ENCODE measurements at regions not wholly inside any gene's neighbourhood (a gene's known extent, or its start where the extent isn't known, plus 50 kb on each side); places are given as distances from the start of the nearest gene placed in this dataset.
"Not testable (repeated sequence)": the region's sequence is repeated elsewhere in the genome, so short reads cannot be mapped to it uniquely, and the experiment has no call there.

DNA sequence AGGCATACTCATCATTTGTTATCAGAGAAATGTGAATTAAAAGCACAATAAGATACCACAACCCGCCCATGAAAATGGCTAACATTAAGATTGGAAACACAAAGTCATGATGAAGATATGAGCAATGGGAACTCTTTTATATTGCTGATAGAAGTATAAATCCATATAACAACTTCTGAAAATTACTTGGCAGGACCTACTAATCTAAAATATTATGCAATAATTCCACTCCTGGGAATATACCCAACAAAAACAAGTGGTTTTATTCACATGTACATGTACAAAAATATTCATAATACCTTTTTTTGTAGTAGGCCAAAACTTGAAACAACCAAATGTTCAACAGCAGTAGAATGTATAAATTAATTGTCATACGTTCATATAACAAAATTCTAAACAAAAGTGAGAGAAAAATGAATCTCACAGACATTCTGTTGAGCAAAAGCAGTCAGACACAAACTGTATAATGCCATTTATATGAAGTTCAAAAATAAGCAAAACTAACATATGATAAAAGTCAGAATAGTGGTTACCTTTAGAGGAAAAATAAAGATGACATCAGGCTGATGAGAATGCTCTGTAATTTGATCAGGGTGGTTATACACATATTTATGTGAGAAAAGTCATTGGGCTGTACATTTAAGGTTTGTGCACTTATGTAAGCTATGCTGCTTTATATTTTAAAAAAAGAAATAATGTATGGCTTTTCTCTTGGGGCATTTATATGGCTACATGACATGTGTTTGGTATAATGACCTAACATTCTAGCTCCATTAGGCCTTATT is 309.2 kb upstream of the KITLG start:
- DNase-seq (ENCODE audit: low read depth) = no peak

DNA sequence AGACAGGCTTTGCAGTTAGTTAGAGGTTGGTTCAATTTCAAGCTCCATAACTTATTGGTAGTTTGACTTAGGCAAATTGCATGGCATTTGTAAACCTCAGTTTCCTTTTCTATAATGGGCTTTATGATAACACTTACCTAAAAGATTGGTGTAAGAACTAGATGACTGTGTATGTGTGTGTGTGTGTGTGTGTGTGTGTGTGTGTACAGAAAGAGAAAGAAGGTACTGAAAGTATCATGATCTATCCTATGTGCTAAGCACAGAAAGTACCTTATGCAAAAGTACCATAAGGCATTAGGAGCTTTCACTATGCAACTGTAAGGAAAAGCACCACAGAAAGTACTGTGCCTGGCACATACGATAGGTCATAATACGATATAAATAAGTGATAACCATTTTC is 304.3 kb upstream of the KITLG start:
- no peak for DNase-seq (ENCODE audit: low read depth)

DNA sequence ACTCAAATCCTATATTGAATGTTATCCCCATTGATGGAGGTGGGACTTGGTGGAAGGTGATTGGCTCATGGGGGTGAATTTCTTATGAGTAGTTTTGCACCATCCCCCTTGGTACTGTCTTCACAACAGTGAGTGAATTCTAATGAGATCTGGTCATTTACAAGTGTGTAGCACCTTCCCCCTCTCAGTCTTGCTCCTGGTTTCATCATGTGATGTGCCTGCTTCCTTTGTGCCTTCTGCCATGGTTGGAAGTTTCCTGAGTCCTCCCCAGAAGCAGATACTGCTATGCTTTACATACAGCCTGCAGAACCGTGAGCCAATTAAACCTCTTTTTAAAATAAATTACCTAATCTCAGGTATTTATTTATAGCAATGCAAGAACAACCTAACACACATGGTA is 302.4 kb upstream of the KITLG start:
- DNase-seq (ENCODE audit: low read depth) = no peak

DNA sequence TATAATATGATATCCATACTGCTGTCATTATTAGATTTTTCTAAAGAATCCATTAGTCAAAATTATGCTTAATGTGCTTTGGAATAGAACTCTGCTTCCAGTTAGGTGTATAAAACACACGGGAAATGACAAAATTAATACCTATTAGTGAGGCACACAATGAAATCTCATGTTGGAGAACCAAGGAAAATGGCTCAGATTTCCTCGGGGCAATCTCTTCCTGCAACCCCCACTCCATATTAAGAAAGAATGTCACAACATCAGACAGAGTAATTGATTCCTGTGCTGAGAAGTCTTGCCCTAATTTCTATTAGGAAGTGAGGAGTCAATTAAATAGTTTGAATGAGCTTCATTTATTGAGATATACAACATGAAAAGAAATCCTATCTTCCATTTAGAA is 299.8 kb upstream of the KITLG start:
- DNase-seq (ENCODE audit: low read depth) = no peak

DNA sequence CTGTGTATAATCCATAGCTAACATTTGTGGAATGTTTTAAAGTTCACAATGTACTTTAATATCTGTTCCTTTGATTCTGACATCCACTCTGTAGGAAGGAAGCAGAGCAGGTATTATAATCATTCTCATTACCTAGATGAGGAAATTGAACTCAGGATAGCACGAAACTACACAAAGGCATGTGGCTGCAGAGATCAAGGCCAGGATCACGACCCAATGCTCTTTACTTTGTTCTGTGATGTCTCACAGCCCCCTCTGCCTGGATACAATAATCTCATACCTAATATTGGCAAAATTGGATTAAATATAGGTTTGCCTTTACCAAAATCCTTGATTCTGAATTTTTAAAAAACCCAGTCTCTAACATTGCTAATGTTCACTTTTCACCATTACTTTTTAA is 298.0 kb upstream of the KITLG start:
- no peak for DNase-seq (ENCODE audit: low read depth)

DNA sequence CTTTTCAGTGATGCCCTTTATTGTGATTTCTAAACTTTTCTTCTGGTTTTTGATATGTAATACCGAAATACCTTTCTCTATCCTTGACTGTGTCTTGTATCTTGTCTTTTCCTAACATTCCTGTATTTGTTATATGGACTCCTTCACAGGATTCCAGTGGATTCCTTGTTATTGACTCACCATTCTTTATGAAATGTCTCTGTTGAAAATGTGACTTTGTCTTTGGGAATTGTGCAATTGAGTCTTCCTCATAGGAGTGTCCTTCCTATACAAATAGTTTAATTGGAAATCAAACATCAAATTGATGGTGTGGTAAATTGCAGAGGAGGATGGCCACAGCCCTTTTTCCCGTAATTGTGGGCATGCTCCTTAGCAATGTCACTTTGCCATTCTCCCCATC is 296.6 kb upstream of the KITLG start:
- no peak for DNase-seq (ENCODE audit: low read depth)

DNA sequence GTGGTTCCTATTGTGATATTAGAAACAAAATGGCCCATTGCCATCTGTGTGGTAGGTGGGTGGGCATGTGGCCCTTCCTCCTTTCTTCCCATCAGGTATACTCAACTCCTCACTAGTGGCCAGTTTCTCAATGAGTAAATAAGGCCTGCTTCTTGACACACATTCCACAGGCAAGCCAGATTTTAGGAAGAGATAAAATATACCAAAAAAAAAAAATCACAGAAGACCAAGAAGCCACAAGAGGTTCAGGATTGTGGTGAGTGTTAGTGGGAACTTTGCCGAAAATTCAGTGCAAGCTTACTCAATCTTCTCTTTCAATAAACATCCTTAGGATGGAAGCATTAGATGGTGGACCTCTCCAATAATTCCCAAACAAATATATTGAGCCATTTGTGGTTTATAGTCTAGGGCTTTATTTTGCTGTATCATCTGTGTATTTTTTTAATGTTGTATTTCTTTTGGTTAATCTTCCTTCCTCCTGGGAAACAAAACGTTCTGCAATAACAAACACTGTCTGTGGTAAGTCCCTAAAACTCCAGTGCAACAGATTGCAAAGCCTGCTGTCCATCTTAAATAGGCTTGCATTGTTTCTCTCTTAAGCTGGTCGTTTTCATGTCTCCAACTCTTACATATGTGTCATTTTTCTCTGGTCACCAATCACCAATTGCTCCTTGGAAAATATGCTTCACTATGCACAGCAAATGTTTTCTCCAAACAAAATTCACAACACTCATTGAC is 289.9 kb upstream of the KITLG start:
- DNase-seq (ENCODE audit: low read depth) = no peak

DNA sequence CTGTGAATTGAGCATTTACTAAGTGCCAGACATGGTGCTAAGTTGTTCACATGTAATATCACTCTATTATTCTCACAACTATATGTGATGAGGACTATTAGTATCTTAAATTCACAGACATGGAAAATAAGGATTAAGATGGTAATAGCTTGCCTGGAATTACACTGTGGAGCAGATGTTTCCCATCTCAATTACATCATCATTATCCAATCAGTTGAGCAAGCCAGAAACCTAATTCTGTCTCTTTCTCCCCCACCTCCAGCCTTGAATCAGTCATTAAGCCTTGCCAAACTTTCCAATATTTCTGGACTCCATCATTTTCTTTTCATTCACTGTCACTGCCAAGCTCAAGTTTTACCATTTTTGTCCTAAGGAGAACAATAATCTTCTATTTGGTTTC is 287.8 kb upstream of the KITLG start:
- DNase-seq (ENCODE audit: low read depth) = no peak

DNA sequence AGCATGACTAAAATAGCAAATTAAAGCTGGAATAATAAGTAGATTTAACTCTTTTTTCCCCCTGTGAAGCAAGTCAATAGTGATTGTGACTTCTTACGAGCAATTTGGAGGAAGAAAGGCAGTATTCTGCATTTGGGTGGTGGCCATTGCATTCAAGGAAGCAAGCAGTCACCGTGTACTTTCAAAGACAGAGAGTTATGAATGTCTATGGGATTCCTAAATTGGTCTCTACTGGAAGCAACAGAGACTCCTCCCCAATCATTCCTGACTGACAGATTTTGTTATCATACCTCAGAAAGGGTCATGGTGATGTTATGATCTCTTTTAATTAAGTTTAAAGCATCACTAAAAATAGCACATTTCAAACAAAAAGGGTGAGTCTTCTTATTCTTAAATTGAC is 287.2 kb upstream of the KITLG start:
- DNase-seq (ENCODE audit: low read depth) = no peak

DNA sequence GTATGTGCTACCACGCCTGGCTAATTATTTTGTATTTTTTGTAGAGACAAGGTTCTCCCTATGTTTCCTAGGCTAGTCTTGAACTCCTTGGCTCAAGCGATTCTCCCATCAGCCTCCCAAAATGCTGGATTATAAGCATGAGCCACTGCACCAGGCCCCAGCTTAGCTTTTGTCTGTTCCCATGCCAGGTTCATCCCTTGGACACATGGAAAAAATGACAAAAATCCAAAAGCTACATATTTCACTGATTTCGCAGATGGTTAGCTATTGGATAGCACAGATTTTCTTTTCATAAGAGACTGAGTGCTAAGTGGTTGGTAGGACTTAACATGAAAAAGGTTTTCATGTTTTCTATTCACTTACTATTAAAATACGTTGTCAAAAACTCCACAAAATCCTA is 286.6 kb upstream of the KITLG start:
- DNase-seq (ENCODE audit: low read depth) = no peak

DNA sequence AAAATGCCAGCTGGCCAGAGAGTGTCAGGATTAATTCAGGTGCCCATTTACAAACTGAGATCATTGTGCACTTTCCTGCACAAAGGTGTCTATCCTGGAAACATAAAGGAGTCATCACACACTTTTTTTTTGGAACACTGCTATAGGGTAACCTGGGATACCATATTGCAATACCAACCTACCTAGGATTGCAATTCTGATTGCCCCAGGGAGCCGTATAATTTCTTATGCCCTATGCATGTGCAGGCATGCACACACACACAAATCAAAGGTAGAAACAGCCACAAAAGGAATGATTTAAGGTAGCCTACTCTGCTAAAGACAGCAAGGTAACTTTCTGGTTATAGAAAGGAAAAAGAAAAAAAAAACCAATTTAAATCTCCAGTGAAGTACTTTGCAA is 285.3 kb upstream of the KITLG start:
- DNase-seq (ENCODE audit: low read depth) = no peak

DNA sequence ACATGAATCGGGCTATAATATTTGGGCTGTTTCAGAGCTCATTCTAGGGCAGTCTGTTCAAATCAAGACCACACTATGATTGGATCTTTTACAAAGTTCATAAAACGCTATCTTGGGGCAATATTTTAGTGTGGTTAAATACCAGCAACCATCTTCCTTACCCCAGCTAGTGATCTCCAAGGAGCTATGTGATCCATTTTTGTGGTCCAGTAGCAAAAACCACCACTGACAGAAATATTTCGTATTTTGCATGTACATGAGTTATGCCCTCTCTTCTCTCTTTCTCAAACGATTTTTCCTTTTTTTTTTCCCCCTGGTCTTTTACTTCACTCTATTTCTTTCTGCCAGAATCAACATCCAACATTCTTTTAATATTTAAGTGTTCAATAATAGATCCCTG is 280.6 kb upstream of the KITLG start:
- DNase-seq (ENCODE audit: low read depth) = no peak

DNA sequence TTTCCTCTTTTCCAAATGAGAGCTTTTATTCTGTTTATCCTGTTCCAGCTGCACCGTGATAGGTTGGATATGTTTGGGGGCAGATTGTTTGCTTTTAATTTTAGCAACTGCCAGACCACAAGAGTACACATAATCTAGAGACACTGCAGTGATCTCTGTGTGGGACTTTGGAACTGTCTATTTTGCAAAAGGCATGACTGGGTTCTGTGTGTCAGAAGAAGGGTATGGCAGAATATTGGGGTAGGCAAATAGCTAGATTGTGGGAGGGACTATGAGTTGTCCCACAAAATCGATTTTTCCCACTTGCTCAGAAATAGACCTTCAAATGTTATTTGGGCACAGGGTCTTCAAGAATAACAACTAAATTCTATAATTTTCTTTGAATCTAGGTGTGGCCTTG is 275.9 kb upstream of the KITLG start:
- DNase-seq (ENCODE audit: low read depth) = no peak

DNA sequence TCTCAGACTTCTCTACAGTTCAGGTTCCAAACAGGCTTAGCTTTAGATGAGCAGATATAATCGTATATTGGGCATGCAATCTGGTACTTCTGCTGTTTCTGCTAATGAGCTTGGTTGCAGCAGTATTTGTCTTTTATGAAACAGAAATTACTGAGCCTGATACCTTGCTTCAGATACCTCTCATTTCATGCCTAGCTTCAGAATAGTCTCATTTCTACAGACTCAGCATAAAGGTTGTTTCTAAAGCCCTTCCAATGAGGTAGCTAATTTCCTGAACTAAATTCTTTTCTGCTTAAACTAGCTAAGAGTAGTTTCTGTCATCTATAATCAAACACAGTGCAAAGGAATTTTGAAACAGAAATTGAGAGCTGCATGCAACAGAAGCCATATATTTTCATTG is 275.0 kb upstream of the KITLG start:
- no peak for DNase-seq (ENCODE audit: low read depth)

DNA sequence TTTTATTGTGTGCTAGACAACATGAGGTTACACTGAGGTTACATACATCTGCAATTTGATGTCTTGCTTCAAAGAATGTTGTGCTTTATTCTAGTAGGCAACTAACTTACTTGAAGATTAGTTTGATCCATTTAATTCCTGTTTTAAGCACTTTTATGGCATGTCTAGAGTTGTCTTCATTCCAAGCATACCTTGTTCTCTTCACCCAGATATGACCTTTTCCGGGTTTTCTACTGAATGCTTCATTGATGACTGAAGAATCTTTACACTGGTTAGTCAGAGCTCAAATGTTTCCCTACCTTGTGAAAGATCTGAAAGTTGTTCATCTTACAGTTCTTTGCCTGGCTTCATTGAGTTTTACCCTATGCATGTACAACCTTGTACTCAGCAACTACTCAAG is 274.0 kb upstream of the KITLG start:
- peak; percentile 72 for DNase-seq (ENCODE audit: low read depth)

DNA sequence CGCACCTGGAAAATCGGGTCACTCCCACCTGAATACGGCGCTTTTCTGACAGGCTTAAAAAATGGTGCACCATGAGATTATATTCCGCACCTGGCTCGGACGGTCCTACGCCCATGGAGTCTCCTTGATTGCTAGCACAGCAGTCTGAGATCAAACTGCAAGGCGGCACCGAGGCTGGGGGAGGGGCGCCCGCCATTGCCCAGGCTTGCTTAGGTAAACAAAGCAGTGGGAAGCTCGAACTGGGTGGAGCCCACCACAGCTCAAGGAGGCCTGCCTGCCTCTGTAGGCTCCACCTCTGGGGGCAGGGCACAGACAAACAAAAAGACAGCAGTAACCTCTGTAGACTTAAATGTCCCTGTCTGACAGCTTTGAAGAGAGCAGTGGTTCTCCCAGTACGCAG is 267.0 kb upstream of the KITLG start:
- not testable (repeated sequence) for DNase-seq (ENCODE audit: low read depth)

DNA sequence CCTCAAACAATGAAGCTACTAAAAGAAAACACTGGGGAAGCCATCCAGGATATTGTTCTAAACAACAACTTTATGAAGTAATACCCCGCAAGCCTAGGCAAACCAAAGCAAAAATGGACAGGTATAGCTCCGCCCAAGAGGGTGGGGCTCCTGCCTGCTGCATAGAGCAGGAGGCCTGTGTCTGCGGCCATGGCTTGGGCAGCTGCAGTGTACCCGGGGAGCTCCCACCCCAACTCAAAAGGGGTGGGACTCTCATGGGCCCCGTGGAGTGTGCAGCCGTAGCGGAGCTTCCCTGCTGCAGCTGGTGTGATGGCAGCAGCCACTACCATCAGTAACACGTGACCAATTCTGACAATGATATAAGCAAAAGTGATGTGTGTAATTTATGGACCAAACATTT is 264.2 kb upstream of the KITLG start:
- no peak for DNase-seq (ENCODE audit: low read depth)

DNA sequence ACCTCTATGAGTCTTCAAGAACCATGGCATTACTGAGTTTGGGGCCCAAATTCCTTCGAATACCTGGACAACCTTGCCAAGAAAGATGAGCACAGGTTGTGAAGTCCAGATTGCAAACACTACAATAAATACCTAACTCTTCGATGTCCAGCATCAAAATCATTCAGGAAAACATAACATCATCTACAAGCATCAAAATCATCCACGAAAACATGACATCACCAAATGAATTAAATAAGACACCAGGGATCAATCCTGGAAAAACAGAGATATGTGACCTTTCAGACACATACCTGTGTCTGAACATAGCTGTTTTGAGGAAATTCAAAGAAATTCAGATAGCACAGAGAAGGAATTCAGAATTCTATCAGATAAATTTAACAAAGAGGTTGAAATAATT is 262.0 kb upstream of the KITLG start:
- DNase-seq (ENCODE audit: low read depth) = no peak

DNA sequence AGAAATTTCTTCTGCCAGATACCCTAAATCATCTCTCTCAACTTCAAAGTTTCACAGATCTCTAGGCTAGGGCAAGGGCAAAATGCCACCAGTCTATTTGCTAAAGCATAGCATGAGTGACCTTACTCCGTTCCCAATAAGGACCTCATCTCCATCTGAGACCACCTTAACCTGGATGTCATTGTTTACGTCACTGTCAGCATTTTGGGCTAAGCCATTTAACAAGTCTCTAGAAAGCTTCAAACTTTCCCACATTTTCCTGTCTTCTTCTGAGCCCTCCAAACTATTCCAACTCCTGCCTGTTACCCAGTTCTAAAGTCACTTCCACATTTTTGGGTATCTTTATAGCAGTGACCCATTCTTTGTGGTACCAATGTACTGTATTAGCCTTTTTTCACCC is 259.2 kb upstream of the KITLG start:
- DNase-seq (ENCODE audit: low read depth) = no peak

DNA sequence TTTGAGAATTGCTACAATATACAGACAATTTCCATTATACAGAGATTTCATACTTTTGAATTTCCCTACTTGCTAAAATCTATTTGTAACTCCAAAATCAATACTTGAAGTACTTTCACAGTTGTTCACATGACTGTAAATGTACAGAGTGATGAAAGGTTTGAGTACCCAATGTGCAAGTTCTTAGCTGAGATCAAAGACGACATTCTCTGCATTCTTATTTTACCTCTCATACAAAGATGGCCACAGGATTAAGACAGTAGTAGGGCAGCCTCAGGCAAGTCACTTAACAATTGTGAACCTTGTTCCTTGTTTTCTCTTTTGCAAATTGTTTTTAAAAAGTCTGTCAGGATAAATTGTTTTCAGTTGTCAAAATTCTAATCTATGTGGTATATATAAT is 255.9 kb upstream of the KITLG start:
- DNase-seq (ENCODE audit: low read depth) = no peak

DNA sequence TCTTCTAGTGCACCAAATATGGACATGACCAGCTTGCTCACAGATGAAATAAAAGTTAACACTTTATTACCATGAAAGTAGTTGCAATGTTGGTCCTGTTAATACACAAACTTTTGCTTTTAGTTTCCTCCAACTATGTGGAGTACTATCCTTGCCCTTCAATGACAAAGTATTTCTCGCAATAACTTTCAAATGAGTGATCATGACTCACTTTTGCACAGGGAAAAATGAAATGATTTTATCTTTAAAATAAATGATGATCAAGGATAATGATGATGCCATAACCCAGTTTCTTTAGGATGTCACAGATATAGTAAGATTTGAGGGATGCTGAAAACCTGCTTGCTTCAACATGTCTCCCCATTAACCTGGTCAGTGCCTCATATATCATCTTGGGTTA is 254.0 kb upstream of the KITLG start:
- no peak for DNase-seq (ENCODE audit: low read depth)

DNA sequence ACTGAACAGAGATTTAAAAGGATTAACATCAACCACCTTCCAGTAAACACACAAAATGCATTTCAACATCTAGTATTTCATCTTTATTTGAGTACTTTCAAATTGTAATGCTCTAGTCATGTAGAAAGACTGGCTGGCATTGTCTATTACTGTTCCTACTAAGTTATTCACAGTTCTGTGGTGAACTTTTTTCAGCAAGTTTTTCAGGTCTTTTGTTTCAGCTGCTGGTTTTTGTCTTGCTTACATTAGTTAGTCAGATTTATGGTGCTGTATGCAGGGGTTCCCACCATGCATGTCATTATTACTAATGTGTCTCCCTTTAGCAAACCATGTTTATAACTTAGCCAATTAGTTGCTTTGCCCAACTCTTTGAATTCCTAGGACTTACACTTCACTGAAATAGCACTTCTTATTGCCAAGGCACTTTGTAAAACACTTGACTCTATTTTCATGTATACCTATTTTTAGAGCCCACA is 253.4 kb upstream of the KITLG start:
- no peak for DNase-seq (ENCODE audit: low read depth)

DNA sequence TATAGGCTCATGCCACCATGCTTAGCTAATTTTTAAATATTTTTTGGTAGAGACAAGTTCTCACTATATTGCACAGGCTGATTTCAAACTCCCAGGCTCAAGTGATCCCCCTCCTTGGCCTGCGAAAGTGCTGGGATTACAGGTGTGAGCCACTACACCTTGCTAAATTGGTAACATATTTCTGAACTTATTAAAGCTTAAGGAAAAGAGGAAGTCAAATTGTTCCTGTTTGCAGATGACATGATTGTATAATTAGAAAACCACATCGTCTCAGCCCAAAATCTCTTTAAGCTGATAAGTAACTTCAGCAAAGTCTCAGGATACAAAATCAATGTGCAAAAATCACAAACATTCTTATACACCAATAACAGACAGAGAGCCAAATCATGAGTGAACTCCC is 248.3 kb upstream of the KITLG start:
- not testable (repeated sequence) for DNase-seq (ENCODE audit: low read depth)

DNA sequence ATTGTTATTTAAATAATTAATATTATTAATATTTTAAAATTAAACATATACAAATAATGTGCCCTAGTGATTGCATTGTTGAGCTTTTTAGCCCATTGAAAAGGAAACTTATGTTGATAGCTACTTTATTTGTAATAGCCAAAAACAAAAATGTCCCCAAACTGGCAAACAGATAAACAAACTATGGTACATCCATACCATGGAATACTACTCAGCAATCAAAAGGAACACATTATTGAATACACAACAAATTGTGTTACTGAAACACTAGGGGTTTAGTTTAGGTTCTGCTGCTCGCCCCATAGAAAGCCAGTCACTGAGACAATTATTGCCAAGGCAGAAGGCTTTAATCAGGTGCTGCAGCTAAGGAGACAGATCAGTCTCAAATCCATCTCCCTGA is 239.7 kb upstream of the KITLG start:
- no peak for DNase-seq (ENCODE audit: low read depth)
